ENCODE measurements at regions not wholly inside any gene's neighbourhood (a gene's known extent, or its start where the extent isn't known, plus 50 kb on each side); places are given as distances from the start of the nearest gene placed in this dataset.
"Not testable (repeated sequence)": the region's sequence is repeated elsewhere in the genome, so short reads cannot be mapped to it uniquely, and the experiment has no call there.

- H3K36me3 ChIP-seq (ENCODE audit: insufficient read depth, low read length) = no peaks in the 10 kb centered on the region
- H3K9ac ChIP-seq (ENCODE audit: insufficient read length) = no peak overlapping the region
- no peak overlapping the region for H3K27ac ChIP-seq
- no peak overlapping the region for H3K4me3 ChIP-seq
- TF ChIP-seq FOXP2 (optimal IDR thresholded peaks at IDR 0.05; ENCODE audit: control extremely low read depth, extremely low read length, insufficient read depth) (no peak), EZH2 (IDR thresholded peaks at IDR 0.05) (no peak)
- no peak for DNase-seq (ENCODE audit: low read depth, low spot score)
- H3K9me3 ChIP-seq (ENCODE audit: low read depth, low read length) = no peaks in the 10 kb centered on the region
Measured at GRCh38 chr13:71355010-71355409, 512.0 kb downstream of the DACH1 start.

DNA sequence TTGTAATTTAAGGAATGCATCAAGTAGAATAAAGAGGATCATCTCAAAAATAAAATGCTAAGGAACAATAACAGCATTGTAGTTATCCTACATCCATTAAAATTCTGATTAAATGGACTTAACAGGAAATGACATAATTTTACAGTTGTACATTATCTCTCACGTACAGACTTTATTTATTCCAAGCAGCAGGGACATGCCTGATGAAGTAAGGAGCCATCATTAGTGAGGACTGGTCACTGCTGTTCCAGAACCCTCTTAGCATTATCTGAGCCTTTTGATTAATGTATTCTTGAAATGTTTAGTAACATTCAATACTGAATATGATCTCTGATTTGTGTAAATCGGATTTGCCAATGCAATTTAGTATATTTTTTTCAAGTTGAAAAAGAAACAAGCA lies 516.1 kb downstream of the DACH1 start:
- no peak overlapping the region for H3K27ac ChIP-seq

DNA sequence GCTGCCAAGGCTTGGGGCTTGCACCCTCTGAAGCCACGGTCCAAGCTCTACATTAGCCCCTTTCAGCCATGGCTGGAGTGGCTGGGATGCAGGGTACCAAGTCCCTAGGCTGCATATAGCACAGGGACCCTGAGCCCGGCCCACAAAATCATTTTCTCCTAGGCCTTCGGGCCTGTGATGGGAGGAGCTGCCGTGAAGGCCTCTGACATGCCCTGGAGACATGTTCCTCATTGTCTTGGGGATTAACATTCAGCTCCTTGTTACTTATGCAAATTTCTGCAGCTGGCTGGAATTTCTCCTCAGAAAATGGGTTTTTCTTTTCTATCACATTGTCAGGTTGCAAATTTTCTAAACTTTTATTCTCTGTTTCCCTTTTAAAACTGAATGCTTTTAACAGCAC lies 521.1 kb downstream of the DACH1 start:
- not testable (repeated sequence) for H3K9me3 ChIP-seq (ENCODE audit: low read depth, low read length); H3K4me3 ChIP-seq; H3K9ac ChIP-seq (ENCODE audit: insufficient read length); H3K36me3 ChIP-seq (ENCODE audit: insufficient read depth, low read length); DNase-seq (ENCODE audit: low read depth, low spot score); H3K27ac ChIP-seq

More for the DNA sequence above, 516.1 kb downstream of the DACH1 start:
- Histone ChIP-seq H3K9ac (ENCODE audit: insufficient read length) (no peak overlapping the region), H3K4me3 (no peak overlapping the region), H3K36me3 (ENCODE audit: insufficient read depth, low read length) (no peaks in the 10 kb centered on the region), H3K9me3 (ENCODE audit: low read depth, low read length) (no peaks in the 10 kb centered on the region)
- no peak for TF ChIP-seq POLR2AphosphoS5 (IDR thresholded peaks at IDR 0.05; ENCODE audit: borderline replicate concordance, low read depth, low read length)
- TF ChIP-seq EZH2 (IDR thresholded peaks at IDR 0.05) = no peak
- no peak for TF ChIP-seq FOXP2 (optimal IDR thresholded peaks at IDR 0.05; ENCODE audit: control extremely low read depth, extremely low read length, insufficient read depth)
- DNase-seq (ENCODE audit: low read depth, low spot score) = no peak

DNA sequence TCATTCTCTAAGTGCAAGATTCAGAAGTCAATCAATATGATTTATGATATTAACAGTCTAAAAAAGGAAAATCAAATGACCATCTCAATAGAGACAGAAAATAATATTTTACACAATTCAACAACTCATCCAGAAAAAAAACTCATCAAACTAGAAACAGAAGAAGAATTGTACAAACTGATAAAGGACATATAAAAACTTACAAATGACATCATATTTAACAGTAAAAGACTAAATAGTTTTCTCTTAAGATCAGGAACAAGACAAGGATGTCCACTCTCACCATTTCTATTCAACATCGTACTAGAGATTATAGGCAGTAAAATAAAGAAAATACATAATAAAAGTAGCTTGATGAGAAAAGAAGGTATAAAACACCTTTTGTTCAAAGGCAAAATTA lies 527.3 kb downstream of the DACH1 start:
- H3K27ac ChIP-seq = no peak overlapping the region
- no peaks in the 10 kb centered on the region for H3K36me3 ChIP-seq (ENCODE audit: insufficient read depth, low read length)
- TF ChIP-seq POLR2AphosphoS5 (IDR thresholded peaks at IDR 0.05; ENCODE audit: borderline replicate concordance, low read depth, low read length) = no peak
- no peak overlapping the region for H3K4me3 ChIP-seq
- H3K9ac ChIP-seq (ENCODE audit: insufficient read length) = no peak overlapping the region
- H3K9me3 ChIP-seq (ENCODE audit: low read depth, low read length) = no peaks in the 10 kb centered on the region
- DNase-seq (ENCODE audit: low read depth, low spot score) = no peak

DNA sequence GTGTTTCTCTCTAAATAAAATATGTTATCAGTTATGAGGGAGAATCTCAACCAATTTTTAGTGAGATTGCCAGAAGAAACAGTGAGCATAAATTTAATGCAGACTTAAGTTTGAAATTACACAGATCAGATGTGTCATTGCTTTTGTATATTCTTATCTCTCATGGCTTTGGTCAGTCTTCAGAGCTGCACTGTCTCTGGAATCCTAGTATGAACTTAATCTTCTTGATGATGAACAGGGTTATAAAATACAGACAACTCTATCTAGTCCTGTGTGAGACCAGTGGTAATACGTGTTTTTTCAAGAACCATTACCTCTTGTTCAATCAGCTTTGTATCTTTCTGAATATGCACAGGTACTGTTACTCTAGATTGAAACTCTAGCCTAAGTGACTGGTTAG lies 528.0 kb downstream of the DACH1 start:
- Histone ChIP-seq H3K9me3 (ENCODE audit: low read depth, low read length) (no peaks in the 10 kb centered on the region), H3K36me3 (ENCODE audit: insufficient read depth, low read length) (no peaks in the 10 kb centered on the region), H3K9ac (ENCODE audit: insufficient read length) (no peak overlapping the region), H3K4me3 (no peak overlapping the region), H3K27ac (no peak overlapping the region)
- no peak for DNase-seq (ENCODE audit: low read depth, low spot score)
- TF ChIP-seq POLR2AphosphoS5 (IDR thresholded peaks at IDR 0.05; ENCODE audit: borderline replicate concordance, low read depth, low read length) (no peak), EZH2 (IDR thresholded peaks at IDR 0.05) (no peak), FOXP2 (optimal IDR thresholded peaks at IDR 0.05; ENCODE audit: control extremely low read depth, extremely low read length, insufficient read depth) (no peak)

GRCh38 chr13:71338070-71338469 lies 528.9 kb downstream of the DACH1 start:
- Histone ChIP-seq H3K36me3 (ENCODE audit: insufficient read depth, low read length) (no peaks in the 10 kb centered on the region), H3K27ac (no peak overlapping the region), H3K4me3 (no peak overlapping the region), H3K9ac (ENCODE audit: insufficient read length) (no peak overlapping the region), H3K9me3 (ENCODE audit: low read depth, low read length) (no peaks in the 10 kb centered on the region)
- no peak for DNase-seq (ENCODE audit: low read depth, low spot score)
- TF ChIP-seq EZH2 (IDR thresholded peaks at IDR 0.05) (no peak), FOXP2 (optimal IDR thresholded peaks at IDR 0.05; ENCODE audit: control extremely low read depth, extremely low read length, insufficient read depth) (no peak), POLR2AphosphoS5 (IDR thresholded peaks at IDR 0.05; ENCODE audit: borderline replicate concordance, low read depth, low read length) (no peak)

DNA sequence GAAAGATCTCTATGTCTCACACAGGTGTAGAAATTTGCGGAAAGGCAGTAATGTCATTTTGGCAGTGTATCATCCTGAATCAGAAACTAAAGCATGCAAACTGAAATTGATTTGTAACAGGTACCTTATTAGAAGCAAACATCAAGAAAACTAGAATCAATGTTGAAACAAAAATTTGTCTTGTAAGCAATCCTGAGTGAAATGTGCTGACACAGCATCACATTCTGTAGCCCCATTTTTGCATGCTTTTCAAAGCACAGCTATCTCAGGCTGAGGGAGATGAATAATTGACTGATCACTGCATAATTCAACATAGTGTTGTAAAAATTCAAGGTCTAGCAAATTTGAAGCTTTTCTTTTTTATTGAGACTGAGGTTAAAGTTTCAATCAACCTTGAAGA lies 539.7 kb downstream of the DACH1 start:
- Histone ChIP-seq H3K9me3 (ENCODE audit: low read depth, low read length) (no peaks in the 10 kb centered on the region), H3K36me3 (ENCODE audit: insufficient read depth, low read length) (no peaks in the 10 kb centered on the region), H3K4me3 (no peak overlapping the region), H3K9ac (ENCODE audit: insufficient read length) (no peak overlapping the region), H3K27ac (no peak overlapping the region)
- no peak for TF ChIP-seq EZH2 (IDR thresholded peaks at IDR 0.05)
- TF ChIP-seq FOXP2 (optimal IDR thresholded peaks at IDR 0.05; ENCODE audit: control extremely low read depth, extremely low read length, insufficient read depth) = no peak
- no peak for DNase-seq (ENCODE audit: low read depth, low spot score)

GRCh38 chr13:71325556-71325955 lies 541.4 kb downstream of the DACH1 start:
- H3K36me3 ChIP-seq (ENCODE audit: insufficient read depth, low read length) = no peaks in the 10 kb centered on the region
- DNase-seq (ENCODE audit: low read depth, low spot score) = no peak
- TF ChIP-seq POLR2AphosphoS5 (IDR thresholded peaks at IDR 0.05; ENCODE audit: borderline replicate concordance, low read depth, low read length) = no peak
- TF ChIP-seq FOXP2 (optimal IDR thresholded peaks at IDR 0.05; ENCODE audit: control extremely low read depth, extremely low read length, insufficient read depth) = no peak
- TF ChIP-seq EZH2 (IDR thresholded peaks at IDR 0.05) = no peak
- no peaks in the 10 kb centered on the region for H3K9me3 ChIP-seq (ENCODE audit: low read depth, low read length)
- H3K27ac ChIP-seq = no peak overlapping the region
- H3K4me3 ChIP-seq = no peak overlapping the region
- no peak overlapping the region for H3K9ac ChIP-seq (ENCODE audit: insufficient read length)

GRCh38 chr13:71323266-71323665 lies 543.7 kb downstream of the DACH1 start:
- no peak overlapping the region for H3K4me3 ChIP-seq

More at GRCh38 chr13:71323266-71323665, 543.7 kb downstream of the DACH1 start:
- no peak for DNase-seq (ENCODE audit: low read depth, low spot score)
- no peak overlapping the region for H3K27ac ChIP-seq
- H3K9ac ChIP-seq (ENCODE audit: insufficient read length) = no peak overlapping the region
- no peaks in the 10 kb centered on the region for H3K9me3 ChIP-seq (ENCODE audit: low read depth, low read length)
- H3K36me3 ChIP-seq (ENCODE audit: insufficient read depth, low read length) = no peaks in the 10 kb centered on the region
- TF ChIP-seq EZH2 (IDR thresholded peaks at IDR 0.05) (no peak), POLR2AphosphoS5 (IDR thresholded peaks at IDR 0.05; ENCODE audit: borderline replicate concordance, low read depth, low read length) (no peak), FOXP2 (optimal IDR thresholded peaks at IDR 0.05; ENCODE audit: control extremely low read depth, extremely low read length, insufficient read depth) (no peak)

Measured in SK-N-MC (cell line).